IgD-negative memory B cell (primary cell): ENCODE measurements at regions not wholly inside any gene's neighbourhood (a gene's known extent, or its start where the extent isn't known, plus 50 kb on each side); places are given as distances from the start of the nearest gene placed in this dataset.

Experiments used
- H3K27ac Mint-ChIP-seq, 3 donors: one replicate each; pipeline ENCODE4 v1.8.0; 2020 to 2022; ENCODE audit warnings: mild to moderate bottlenecking in 3 of 3, mixed read lengths in 3 of 3, moderate library complexity in 1 of 3
- H3K27me3 Mint-ChIP-seq: one replicate; pipeline ENCODE4 v1.8.0; 2021; ENCODE audit warnings: mixed read lengths
- H3K36me3 Mint-ChIP-seq: one replicate; pipeline ENCODE4 v1.8.0; 2020; ENCODE audit warnings: mild to moderate bottlenecking, mixed read lengths
- H3K4me1 Mint-ChIP-seq, 3 donors: one replicate each; pipeline ENCODE4 v1.8.0; 2020 to 2022; ENCODE audit warnings: mixed read lengths in 3 of 3, mild to moderate bottlenecking in 1 of 3
- H3K4me3 Mint-ChIP-seq, 4 donors: one replicate each; pipeline ENCODE4 v1.8.0; 2020 to 2022; ENCODE audit warnings: mild to moderate bottlenecking in 4 of 4, mixed read lengths in 4 of 4, moderate library complexity in 3 of 4
- H3K9me3 Mint-ChIP-seq, 3 donors: one replicate each; pipeline ENCODE4 v1.8.0; 2020 to 2021; ENCODE audit warnings: mixed read lengths in 3 of 3, mild to moderate bottlenecking in 1 of 3

DNA sequence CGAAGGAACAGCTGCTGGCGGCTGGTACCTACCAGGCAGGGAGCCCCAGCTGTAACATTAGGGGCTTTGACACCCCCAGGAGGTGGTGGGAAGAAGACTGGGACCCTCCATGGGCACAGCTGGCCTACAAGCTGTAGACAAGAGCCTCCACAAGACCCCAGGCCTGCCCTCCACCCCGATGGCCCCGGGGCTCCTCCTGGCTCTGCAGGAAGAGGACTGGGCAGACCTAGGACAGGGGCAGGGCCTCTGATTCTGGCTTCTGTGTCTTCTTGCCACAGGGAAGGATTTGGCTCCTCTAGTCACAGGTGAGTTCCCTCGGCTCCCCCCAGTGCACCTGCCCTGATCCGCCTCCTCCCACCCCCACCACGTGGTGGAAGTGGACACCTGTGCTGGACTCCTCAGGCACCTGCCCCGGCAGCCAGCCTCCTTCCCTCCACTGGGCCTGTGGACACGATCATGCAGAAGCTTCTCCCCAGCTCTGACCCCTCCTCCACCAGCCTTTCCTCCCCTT, 53.4 kb upstream of the ODC1 start:
- peaks cover 16% of the 10 kb centered on the region for H3K27me3 Mint-ChIP-seq
- no peak overlapping the region for H3K4me3 Mint-ChIP-seq
- H3K27ac Mint-ChIP-seq = no peak overlapping the region
- H3K36me3 Mint-ChIP-seq = no peaks in the 10 kb centered on the region
- H3K9me3 Mint-ChIP-seq = no peaks in the 10 kb centered on the region
- H3K4me1 Mint-ChIP-seq = peaks cover 0 to 4% (median 0%) of the 10 kb centered on the region in 3 donors

DNA sequence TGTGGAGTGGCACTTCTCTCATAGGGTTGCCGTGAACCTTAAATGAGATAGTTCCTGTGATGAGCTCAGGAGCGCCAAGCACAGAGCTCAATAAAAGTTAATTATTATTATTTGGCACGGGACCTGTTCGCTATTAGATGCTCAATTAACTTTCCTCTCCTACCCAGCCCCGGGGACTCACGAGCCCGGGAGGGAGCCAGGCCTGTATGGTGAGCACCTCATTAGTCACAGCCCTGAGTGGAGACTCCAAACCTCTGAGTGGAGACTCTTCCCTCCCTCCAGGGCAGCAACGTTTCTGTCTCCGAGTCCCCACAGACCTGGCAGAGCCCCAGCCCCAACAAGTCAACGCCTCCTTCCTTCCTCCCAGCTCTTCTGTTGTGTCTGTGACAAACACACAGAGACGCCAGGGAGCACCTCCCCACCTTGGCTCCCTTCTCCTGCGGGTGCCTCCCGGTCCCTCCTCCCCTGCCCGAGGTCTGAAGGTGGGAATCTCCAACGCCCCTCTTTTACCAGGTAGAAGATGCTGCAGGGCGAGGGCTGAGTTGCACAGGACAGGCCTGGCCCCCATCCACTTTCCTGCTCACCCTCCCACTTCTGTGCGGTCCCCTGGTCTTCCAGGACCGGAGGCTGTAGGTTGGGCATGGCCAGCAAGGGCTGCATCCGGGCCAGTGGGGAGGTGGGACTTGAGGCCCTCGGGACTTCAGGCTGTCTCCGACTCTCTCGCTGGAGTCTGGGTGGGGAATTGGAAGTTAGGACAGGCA, 52.7 kb upstream of the ODC1 start:
- Mint-ChIP-seq H3K27ac (no peak overlapping the region), H3K27me3 (peaks cover 16% of the 10 kb centered on the region), H3K9me3 (no peaks in the 10 kb centered on the region), H3K4me1 (peaks cover 0 to 4% (median 0%) of the 10 kb centered on the region in 3 donors), H3K36me3 (no peaks in the 10 kb centered on the region), H3K4me3 (no peak overlapping the region)

DNA sequence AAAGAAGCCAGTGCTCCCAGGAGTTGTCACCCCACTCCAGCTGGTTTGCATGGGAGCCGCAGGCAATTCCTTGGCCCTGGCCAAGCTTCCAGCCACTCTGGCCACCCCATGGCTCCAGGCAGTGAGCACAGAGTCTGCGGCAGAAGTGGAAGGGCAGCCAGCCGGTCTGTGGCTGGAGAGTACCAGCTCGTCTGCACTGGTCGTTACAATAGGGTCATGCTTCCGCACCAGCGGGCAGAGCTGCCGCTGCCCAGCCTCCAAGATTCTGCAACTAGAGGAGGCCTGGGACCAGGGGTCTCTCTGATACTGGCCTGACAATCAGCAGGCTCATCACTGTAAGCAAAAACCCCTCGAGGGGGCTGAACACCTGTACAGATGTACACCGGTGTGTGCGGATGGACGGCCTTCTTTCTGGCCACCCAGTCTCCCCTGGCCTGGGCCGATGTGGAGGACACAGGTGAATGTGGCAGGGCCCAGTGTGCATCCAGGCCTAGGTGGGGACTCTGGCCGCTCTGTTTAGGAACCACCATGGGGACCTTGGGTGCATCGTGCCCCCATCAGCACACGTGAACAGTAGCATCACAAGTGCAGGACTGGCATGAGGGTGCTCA, 51.9 kb upstream of the ODC1 start:
- Mint-ChIP-seq H3K27me3 (peaks cover 16% of the 10 kb centered on the region), H3K9me3 (no peaks in the 10 kb centered on the region), H3K27ac (no peak overlapping the region), H3K36me3 (no peaks in the 10 kb centered on the region), H3K4me3 (no peak overlapping the region), H3K4me1 (peaks cover 0 to 4% (median 0%) of the 10 kb centered on the region in 3 donors)

DNA sequence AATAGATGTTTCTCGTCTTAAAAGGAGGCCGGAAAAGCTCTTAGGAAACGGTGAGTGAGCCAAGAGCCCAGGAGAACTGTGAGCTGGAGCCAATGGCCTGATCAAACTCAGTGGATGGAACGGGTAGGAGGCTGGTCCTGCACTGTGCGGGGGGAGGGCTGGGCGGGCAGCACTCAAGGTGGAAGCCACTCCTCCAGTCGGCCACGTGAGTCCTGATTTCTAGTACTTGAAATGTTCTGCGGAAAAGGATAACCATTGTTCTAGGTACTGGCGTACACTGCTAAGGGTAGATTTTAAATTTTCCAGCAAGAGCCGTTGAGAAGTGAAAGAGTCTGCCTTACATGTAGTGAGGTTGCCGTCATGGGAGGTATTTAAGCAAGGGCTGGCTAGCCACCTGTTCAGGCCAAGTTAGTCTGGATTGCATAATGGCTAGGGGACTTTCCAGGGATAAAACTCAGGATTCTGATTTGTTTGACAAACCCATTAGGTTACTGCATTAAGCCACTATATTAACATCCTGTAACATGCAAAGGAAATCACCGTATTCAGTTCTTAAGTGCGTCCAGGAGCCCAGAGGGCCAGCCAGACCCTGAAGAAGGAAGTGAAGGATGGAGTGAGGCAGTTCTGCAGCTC, 51.3 kb upstream of the ODC1 start:
- Mint-ChIP-seq H3K27me3 (peaks cover 17% of the 10 kb centered on the region), H3K36me3 (no peaks in the 10 kb centered on the region), H3K4me1 (peaks cover 0 to 4% (median 0%) of the 10 kb centered on the region in 3 donors), H3K4me3 (no peak overlapping the region), H3K9me3 (no peaks in the 10 kb centered on the region), H3K27ac (no peak overlapping the region)

DNA sequence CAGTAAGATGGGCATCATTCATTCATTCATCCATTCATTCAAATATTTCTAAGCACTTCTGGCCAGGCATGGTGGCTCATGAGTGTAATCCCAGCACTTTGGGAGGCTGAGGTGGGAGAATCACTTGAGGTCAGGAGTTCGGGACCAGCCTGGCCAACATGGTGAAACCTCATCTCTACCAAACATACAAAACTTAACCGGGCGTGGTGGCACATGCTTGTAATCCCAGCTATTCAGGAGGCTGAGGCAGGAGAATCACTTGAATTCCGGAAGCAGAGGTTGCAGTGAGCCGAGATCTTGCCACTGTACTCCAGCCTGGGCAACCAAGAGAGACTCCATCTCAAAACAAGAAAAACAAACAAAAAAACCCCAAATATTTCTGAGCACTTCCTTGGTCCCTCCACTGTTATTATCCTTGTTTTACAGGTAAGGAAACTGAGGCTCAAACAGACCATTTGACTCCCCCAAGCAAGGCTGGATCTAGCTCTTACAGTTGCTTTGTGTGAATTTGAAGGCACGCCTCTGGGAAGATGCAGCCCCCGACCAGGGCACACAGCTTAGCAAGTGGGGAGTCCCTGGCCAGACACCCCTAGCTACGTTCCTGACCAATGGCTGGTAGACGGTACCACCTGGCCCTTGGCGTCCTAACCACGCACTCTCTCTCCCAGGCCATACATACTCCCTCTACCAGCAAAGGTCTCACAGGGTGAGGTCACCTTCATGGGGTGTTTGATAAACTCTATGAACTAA, 50.6 kb upstream of the ODC1 start:
- Mint-ChIP-seq H3K4me1 (peaks cover 0 to 6% (median 2%) of the 10 kb centered on the region in 3 donors), H3K27ac (no peak overlapping the region), H3K9me3 (no peaks in the 10 kb centered on the region), H3K27me3 (peaks cover 17% of the 10 kb centered on the region), H3K36me3 (no peaks in the 10 kb centered on the region), H3K4me3 (no peak overlapping the region)
